ENCODE measurements at regions not wholly inside any gene's neighbourhood (a gene's known extent, or its start where the extent isn't known, plus 50 kb on each side); places are given as distances from the start of the nearest gene placed in this dataset.

DNA sequence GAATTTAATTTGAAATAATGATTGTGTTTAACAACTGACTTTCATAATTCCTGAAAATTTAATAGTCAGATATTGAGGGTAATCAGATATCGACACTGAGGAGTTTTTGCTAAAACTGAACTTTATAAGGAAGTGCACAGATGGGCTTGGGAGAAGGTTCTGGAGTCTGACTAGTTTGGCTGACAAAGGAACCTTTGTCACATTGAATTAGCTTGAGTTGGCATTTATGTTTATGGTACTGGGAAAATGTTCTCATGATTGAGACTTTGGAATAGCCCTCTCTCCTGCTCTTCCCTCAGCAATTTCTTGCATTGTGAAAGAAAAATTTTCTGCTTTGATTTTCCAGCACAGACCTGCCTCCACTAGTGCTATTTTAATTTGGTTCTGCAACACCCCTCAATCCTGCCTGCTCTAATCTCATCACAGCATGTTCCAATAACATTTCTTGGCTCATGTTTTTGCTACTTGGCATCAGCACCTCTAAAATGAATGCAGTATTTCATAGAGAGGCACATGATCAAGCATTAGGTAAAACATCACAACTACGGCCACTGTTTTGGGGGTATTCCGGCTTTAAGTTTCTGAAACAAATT, 133.9 kb upstream of the FSHR start:
- Histone ChIP-seq H3K4me3 (ENCODE audit: low read depth in 1 of 5, low read length in 5 of 5) (no peak overlapping the region), H3K9ac (ENCODE audit: low read length in 5 of 5) (no peak overlapping the region), H3K27me3 (ENCODE audit: control insufficient read depth in 5 of 5, insufficient read depth in 4 of 5, low read length in 5 of 5) (no peaks in the 10 kb centered on the region), H3K4me1 (ENCODE audit: control insufficient read depth in 5 of 5, insufficient read depth in 5 of 5, low read length in 5 of 5) (peaks cover 0 to 5% (median 2%) of the 10 kb centered on the region in 5 donors), H3K36me3 (ENCODE audit: control insufficient read depth in 5 of 5, insufficient read depth in 5 of 5, low read length in 5 of 5) (no peaks in the 10 kb centered on the region), H3K9me3 (ENCODE audit: control insufficient read depth in 5 of 5, low read length in 5 of 5) (no peaks in the 10 kb centered on the region), H3K27ac (ENCODE audit: low read depth, low read length) (no peak overlapping the region)

GRCh38 chr2:49286726-49287125, 132.4 kb upstream of the FSHR start:
- Histone ChIP-seq H3K4me1 (ENCODE audit: control insufficient read depth in 5 of 5, insufficient read depth in 5 of 5, low read length in 5 of 5) (peaks cover 0 to 5% (median 2%) of the 10 kb centered on the region in 5 donors), H3K9ac (ENCODE audit: low read length in 5 of 5) (no peak overlapping the region), H3K9me3 (ENCODE audit: control insufficient read depth in 5 of 5, low read length in 5 of 5) (no peaks in the 10 kb centered on the region), H3K36me3 (ENCODE audit: control insufficient read depth in 5 of 5, insufficient read depth in 5 of 5, low read length in 5 of 5) (no peaks in the 10 kb centered on the region), H3K27me3 (ENCODE audit: control insufficient read depth in 5 of 5, insufficient read depth in 4 of 5, low read length in 5 of 5) (no peaks in the 10 kb centered on the region), H3K4me3 (ENCODE audit: low read depth in 1 of 5, low read length in 5 of 5) (no peak overlapping the region), H3K27ac (ENCODE audit: low read depth, low read length) (no peak overlapping the region)

- H3K36me3 ChIP-seq (ENCODE audit: control insufficient read depth in 5 of 5, insufficient read depth in 5 of 5, low read length in 5 of 5) = no peaks in the 10 kb centered on the region
- no peaks in the 10 kb centered on the region for H3K9me3 ChIP-seq (ENCODE audit: control insufficient read depth in 5 of 5, low read length in 5 of 5)
- no peaks in the 10 kb centered on the region for H3K27me3 ChIP-seq (ENCODE audit: control insufficient read depth in 5 of 5, insufficient read depth in 4 of 5, low read length in 5 of 5)
- H3K4me3 ChIP-seq (ENCODE audit: low read depth in 1 of 5, low read length in 5 of 5) = no peak overlapping the region
- H3K27ac ChIP-seq (ENCODE audit: low read depth, low read length) = no peak overlapping the region
- peaks cover 0 to 5% (median 2%) of the 10 kb centered on the region in 5 donors for H3K4me1 ChIP-seq (ENCODE audit: control insufficient read depth in 5 of 5, insufficient read depth in 5 of 5, low read length in 5 of 5)
- no peak overlapping the region for H3K9ac ChIP-seq (ENCODE audit: low read length in 5 of 5)
Observed at GRCh38 chr2:49286045-49286444, 131.7 kb upstream of the FSHR start.

DNA sequence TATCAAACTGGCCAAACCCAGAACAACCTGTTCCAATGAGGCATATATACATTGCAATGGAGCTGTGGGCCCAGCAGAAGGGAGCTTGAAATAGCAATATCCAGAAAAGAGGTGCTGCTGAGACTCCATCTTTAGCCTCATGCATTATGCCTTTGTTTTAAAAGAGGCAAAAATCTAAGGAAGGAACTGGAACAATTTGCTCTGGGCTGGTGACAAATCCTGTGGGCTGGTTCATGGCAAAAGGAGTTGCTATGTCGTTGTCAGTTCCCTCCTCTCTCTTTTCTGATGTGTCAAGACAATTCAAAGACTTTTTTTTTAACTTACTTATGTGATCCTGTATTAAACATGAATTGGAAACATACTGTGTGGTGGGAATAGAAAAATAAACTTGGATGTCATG, 124.2 kb upstream of the FSHR start:
- H3K27me3 ChIP-seq (ENCODE audit: control insufficient read depth in 5 of 5, insufficient read depth in 4 of 5, low read length in 5 of 5) = no peaks in the 10 kb centered on the region

GRCh38 chr2:49278141-49278540, 123.8 kb upstream of the FSHR start:
- H3K27me3 ChIP-seq (ENCODE audit: control insufficient read depth in 5 of 5, insufficient read depth in 4 of 5, low read length in 5 of 5) = no peaks in the 10 kb centered on the region
- H3K4me3 ChIP-seq (ENCODE audit: low read depth in 1 of 5, low read length in 5 of 5) = no peak overlapping the region
- no peaks in the 10 kb centered on the region for H3K4me1 ChIP-seq (ENCODE audit: control insufficient read depth in 5 of 5, insufficient read depth in 5 of 5, low read length in 5 of 5)
- peaks cover 0 to 5% (median 0%) of the 10 kb centered on the region in 5 donors for H3K9me3 ChIP-seq (ENCODE audit: control insufficient read depth in 5 of 5, low read length in 5 of 5)
- no peak overlapping the region for H3K27ac ChIP-seq (ENCODE audit: low read depth, low read length)
- peaks cover 0 to 2% (median 0%) of the 10 kb centered on the region in 5 donors for H3K36me3 ChIP-seq (ENCODE audit: control insufficient read depth in 5 of 5, insufficient read depth in 5 of 5, low read length in 5 of 5)
- no peak overlapping the region for H3K9ac ChIP-seq (ENCODE audit: low read length in 5 of 5)

More for the DNA sequence above, 124.2 kb upstream of the FSHR start:
- Histone ChIP-seq H3K27ac (ENCODE audit: low read depth, low read length) (no peak overlapping the region), H3K4me3 (ENCODE audit: low read depth in 1 of 5, low read length in 5 of 5) (no peak overlapping the region), H3K4me1 (ENCODE audit: control insufficient read depth in 5 of 5, insufficient read depth in 5 of 5, low read length in 5 of 5) (no peaks in the 10 kb centered on the region), H3K9ac (ENCODE audit: low read length in 5 of 5) (no peak overlapping the region), H3K36me3 (ENCODE audit: control insufficient read depth in 5 of 5, insufficient read depth in 5 of 5, low read length in 5 of 5) (peaks cover 0 to 2% (median 0%) of the 10 kb centered on the region in 5 donors), H3K9me3 (ENCODE audit: control insufficient read depth in 5 of 5, low read length in 5 of 5) (peaks cover 0 to 5% (median 0%) of the 10 kb centered on the region in 5 donors)

DNA sequence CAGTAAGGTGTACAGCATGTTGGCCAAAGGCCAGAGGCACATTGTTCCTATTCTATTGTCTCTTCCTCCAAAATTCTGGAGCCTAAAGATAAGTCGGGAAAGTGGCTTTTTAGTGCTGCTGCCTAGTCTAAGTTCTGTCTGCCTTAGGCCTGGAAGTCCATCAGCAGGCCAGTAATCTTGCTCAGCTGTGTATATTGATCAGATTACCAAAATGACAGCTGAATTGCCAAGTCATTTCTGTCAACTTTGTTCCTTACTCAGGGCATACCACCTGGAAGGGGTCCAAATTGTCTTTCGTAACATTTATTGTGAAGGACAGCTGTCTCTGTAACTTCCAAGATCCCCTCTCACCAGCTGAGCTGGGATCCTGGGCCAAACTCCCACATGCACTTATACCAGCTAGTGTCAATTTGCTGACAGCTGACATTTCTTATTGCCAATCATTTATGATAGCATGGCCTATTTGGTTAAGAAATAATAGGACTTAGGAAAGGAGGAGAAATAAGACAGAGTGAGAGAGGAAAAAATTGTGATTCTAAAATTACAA, 116.8 kb upstream of the FSHR start:
- H3K9ac ChIP-seq (ENCODE audit: low read length in 5 of 5) = no peak overlapping the region
- no peaks in the 10 kb centered on the region for H3K36me3 ChIP-seq (ENCODE audit: control insufficient read depth in 5 of 5, insufficient read depth in 5 of 5, low read length in 5 of 5)
- peaks cover 0 to 6% (median 0%) of the 10 kb centered on the region in 5 donors for H3K4me1 ChIP-seq (ENCODE audit: control insufficient read depth in 5 of 5, insufficient read depth in 5 of 5, low read length in 5 of 5)
- H3K27ac ChIP-seq (ENCODE audit: low read depth, low read length) = no peak overlapping the region
- H3K9me3 ChIP-seq (ENCODE audit: control insufficient read depth in 5 of 5, low read length in 5 of 5) = no peaks in the 10 kb centered on the region
- no peak overlapping the region for H3K4me3 ChIP-seq (ENCODE audit: low read depth in 1 of 5, low read length in 5 of 5)
- H3K27me3 ChIP-seq (ENCODE audit: control insufficient read depth in 5 of 5, insufficient read depth in 4 of 5, low read length in 5 of 5) = no peaks in the 10 kb centered on the region

DNA sequence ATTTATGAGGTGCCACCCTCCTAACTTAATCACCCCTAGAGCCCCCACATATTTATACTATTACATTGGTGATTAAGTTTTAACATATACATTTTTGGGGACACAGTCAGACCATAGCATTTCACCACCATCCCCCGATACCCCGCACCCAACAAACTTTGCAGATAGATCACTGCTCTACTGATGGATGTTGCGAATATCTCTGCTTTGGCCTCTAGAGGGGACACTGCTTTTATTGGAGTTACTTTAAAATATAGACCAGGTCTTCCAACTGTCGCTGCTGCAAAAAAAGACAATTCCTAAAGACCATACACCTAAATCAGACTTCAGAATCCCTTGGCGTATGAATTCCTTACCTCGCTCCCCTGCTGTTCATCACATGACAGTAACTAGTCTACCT, 115.8 kb upstream of the FSHR start:
- no peaks in the 10 kb centered on the region for H3K9me3 ChIP-seq (ENCODE audit: control insufficient read depth in 5 of 5, low read length in 5 of 5)
- H3K9ac ChIP-seq (ENCODE audit: low read length in 5 of 5) = no peak overlapping the region
- no peak overlapping the region for H3K4me3 ChIP-seq (ENCODE audit: low read depth in 1 of 5, low read length in 5 of 5)
- no peaks in the 10 kb centered on the region for H3K27me3 ChIP-seq (ENCODE audit: control insufficient read depth in 5 of 5, insufficient read depth in 4 of 5, low read length in 5 of 5)
- H3K36me3 ChIP-seq (ENCODE audit: control insufficient read depth in 5 of 5, insufficient read depth in 5 of 5, low read length in 5 of 5) = no peaks in the 10 kb centered on the region
- no peak overlapping the region for H3K27ac ChIP-seq (ENCODE audit: low read depth, low read length)
- peaks cover 0 to 6% (median 3%) of the 10 kb centered on the region in 5 donors for H3K4me1 ChIP-seq (ENCODE audit: control insufficient read depth in 5 of 5, insufficient read depth in 5 of 5, low read length in 5 of 5)

GRCh38 chr2:49265471-49265870, 111.2 kb upstream of the FSHR start:
- Histone ChIP-seq H3K4me1 (ENCODE audit: control insufficient read depth in 5 of 5, insufficient read depth in 5 of 5, low read length in 5 of 5) (peaks cover 0 to 3% (median 0%) of the 10 kb centered on the region in 5 donors), H3K9ac (ENCODE audit: low read length in 5 of 5) (no peak overlapping the region), H3K27ac (ENCODE audit: low read depth, low read length) (no peak overlapping the region), H3K4me3 (ENCODE audit: low read depth in 1 of 5, low read length in 5 of 5) (no peak overlapping the region), H3K27me3 (ENCODE audit: control insufficient read depth in 5 of 5, insufficient read depth in 4 of 5, low read length in 5 of 5) (peaks cover 0 to 2% (median 0%) of the 10 kb centered on the region in 5 donors), H3K9me3 (ENCODE audit: control insufficient read depth in 5 of 5, low read length in 5 of 5) (no peaks in the 10 kb centered on the region), H3K36me3 (ENCODE audit: control insufficient read depth in 5 of 5, insufficient read depth in 5 of 5, low read length in 5 of 5) (no peaks in the 10 kb centered on the region)

DNA sequence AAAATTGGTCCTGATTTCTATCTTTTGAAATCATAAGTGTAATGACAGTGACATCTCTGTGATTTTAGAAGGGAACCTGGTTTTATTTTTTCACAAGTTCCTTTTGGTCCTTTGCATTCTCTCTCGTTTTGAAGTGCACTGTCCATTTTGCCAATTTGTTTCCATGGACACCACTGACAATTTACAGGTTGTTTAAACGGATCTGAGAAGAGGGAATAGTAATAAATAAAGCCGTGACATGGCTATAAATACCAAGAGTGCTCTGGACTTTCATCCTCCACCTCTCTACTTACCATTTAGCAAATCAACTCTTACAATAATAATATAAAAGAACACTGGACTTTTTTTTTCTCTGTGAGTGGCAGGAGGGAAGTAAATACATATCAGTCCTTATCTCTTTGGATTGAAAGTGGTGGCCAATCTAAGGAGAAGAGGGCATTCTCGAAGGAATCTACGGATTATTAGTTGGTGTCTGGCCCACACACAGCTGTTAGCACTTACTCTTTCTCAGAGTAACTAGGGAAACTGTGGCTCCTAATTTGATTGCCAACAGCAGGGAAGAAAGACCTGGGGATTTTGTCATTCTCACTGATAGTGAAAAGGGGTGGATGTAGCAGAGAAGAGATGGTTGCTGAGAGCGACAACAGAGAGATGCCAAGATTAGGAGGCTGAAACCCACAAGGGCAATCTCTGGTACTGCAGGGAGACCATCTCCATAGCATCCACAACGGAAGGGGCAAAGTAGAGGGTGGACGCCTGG, 108.7 kb upstream of the FSHR start:
- H3K4me1 ChIP-seq (ENCODE audit: control insufficient read depth in 5 of 5, insufficient read depth in 5 of 5, low read length in 5 of 5) = peaks cover 0 to 3% (median 0%) of the 10 kb centered on the region in 5 donors
- H3K27me3 ChIP-seq (ENCODE audit: control insufficient read depth in 5 of 5, insufficient read depth in 4 of 5, low read length in 5 of 5) = peaks cover 0 to 2% (median 0%) of the 10 kb centered on the region in 5 donors
- no peaks in the 10 kb centered on the region for H3K36me3 ChIP-seq (ENCODE audit: control insufficient read depth in 5 of 5, insufficient read depth in 5 of 5, low read length in 5 of 5)
- H3K4me3 ChIP-seq (ENCODE audit: low read depth in 1 of 5, low read length in 5 of 5) = no peak overlapping the region
- H3K9me3 ChIP-seq (ENCODE audit: control insufficient read depth in 5 of 5, low read length in 5 of 5) = no peaks in the 10 kb centered on the region
- H3K9ac ChIP-seq (ENCODE audit: low read length in 5 of 5) = no peak overlapping the region
- H3K27ac ChIP-seq (ENCODE audit: low read depth, low read length) = no peak overlapping the region

- H3K27ac ChIP-seq (ENCODE audit: low read depth, low read length) = no peak overlapping the region
Observed at GRCh38 chr2:49261781-49262180, 107.5 kb upstream of the FSHR start.

More at GRCh38 chr2:49261781-49262180, 107.5 kb upstream of the FSHR start:
- peaks cover 0 to 2% (median 0%) of the 10 kb centered on the region in 5 donors for H3K27me3 ChIP-seq (ENCODE audit: control insufficient read depth in 5 of 5, insufficient read depth in 4 of 5, low read length in 5 of 5)
- no peak overlapping the region for H3K4me3 ChIP-seq (ENCODE audit: low read depth in 1 of 5, low read length in 5 of 5)
- no peak overlapping the region for H3K9ac ChIP-seq (ENCODE audit: low read length in 5 of 5)
- H3K4me1 ChIP-seq (ENCODE audit: control insufficient read depth in 5 of 5, insufficient read depth in 5 of 5, low read length in 5 of 5) = peaks cover 0 to 3% (median 0%) of the 10 kb centered on the region in 5 donors
- no peaks in the 10 kb centered on the region for H3K36me3 ChIP-seq (ENCODE audit: control insufficient read depth in 5 of 5, insufficient read depth in 5 of 5, low read length in 5 of 5)
- H3K9me3 ChIP-seq (ENCODE audit: control insufficient read depth in 5 of 5, low read length in 5 of 5) = no peaks in the 10 kb centered on the region

All from subcutaneous abdominal adipose tissue (tissue), 5 donors.